Astrocyte (in vitro differentiated cells and primary cell): ENCODE measurements at regions not wholly inside any gene's neighbourhood (a gene's known extent, or its start where the extent isn't known, plus 50 kb on each side); places are given as distances from the start of the nearest gene placed in this dataset.

Experiments
- EZH2 ChIP-seq: IDR thresholded peaks from 2 replicates; pipeline ENCODE4 v1.6.1; 2012; ENCODE audit warnings: mild to moderate bottlenecking, low read length, inconsistent platforms; ENCODE audit not compliant: insufficient read depth
- TF ChIP-seq, protein P1 (sequence below): IDR thresholded peaks from 2 replicates; pipeline ENCODE4 v1.5.1; 2011; ENCODE audit warnings: low read depth, mild to moderate bottlenecking, inconsistent platforms, low read length, moderate library complexity; ENCODE audit not compliant: insufficient read depth

DNA sequence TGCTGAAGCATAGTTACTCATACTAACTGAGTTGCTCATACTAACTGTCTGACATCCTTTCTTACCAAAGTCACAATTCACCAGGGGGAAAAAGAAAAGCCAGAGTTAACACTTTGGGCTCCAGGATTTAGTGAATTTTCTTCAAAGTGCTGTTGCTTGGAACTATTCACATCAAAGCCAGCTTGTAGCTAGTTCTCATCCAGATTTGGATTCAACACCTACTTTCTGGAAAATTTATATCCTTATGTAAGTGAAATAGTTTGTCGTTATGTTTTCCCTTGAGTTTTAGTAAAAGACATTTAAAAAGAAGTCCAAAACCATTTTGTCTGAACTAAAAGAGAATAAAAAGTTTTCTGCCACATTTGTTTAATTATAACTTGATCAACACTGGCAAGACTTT, 264.6 kb downstream of the BRINP2 start:
- TF ChIP-seq, protein P1, sequence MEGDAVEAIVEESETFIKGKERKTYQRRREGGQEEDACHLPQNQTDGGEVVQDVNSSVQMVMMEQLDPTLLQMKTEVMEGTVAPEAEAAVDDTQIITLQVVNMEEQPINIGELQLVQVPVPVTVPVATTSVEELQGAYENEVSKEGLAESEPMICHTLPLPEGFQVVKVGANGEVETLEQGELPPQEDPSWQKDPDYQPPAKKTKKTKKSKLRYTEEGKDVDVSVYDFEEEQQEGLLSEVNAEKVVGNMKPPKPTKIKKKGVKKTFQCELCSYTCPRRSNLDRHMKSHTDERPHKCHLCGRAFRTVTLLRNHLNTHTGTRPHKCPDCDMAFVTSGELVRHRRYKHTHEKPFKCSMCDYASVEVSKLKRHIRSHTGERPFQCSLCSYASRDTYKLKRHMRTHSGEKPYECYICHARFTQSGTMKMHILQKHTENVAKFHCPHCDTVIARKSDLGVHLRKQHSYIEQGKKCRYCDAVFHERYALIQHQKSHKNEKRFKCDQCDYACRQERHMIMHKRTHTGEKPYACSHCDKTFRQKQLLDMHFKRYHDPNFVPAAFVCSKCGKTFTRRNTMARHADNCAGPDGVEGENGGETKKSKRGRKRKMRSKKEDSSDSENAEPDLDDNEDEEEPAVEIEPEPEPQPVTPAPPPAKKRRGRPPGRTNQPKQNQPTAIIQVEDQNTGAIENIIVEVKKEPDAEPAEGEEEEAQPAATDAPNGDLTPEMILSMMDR = no peak
- no peak for TF ChIP-seq EZH2
